CD4-positive, alpha-beta T cell (primary cell): ENCODE measurements at regions not wholly inside any gene's neighbourhood (a gene's known extent, or its start where the extent isn't known, plus 50 kb on each side); places are given as distances from the start of the nearest gene placed in this dataset.

Experiments
- ATAC-seq: fragments of 200-7000 bp; cut with Tn5 transposase; one replicate; pipeline ENCODE4 v1.10.0; 2022; ENCODE audit warnings: mild to moderate bottlenecking; ENCODE audit not compliant: poor library complexity
- CTCF ChIA-PET: fragments of 350-600 bp; sonication (Branson Sonifier 250); formaldehyde crosslinking; loops from one replicate; lab custom pipeline; 2021; ENCODE audit warnings: antibody characterized with exemption, inconsistent platforms; lab: Charles Lee
- POLR2A ChIA-PET: fragments of 350-600 bp; sonication (Branson Sonifier 250); formaldehyde crosslinking; loops from one replicate; lab custom pipeline; 2021; ENCODE audit warnings: antibody characterized with exemption, inconsistent platforms; lab: Charles Lee
- DNase-seq, 14 experiments: peaks; one replicate each; pipeline ENCODE4 v3.0.0-alpha.2; 2013 to 2020; ENCODE audit warnings: mixed read lengths in 2 of 14
- H3K27ac ChIP-seq, 2 donors: one replicate each; pipeline versions ENCODE4 v1.5.1 to v1.7.0; 2013; ENCODE audit warnings: low read length in 2 of 2, low read depth in 1 of 2, mild to moderate bottlenecking in 1 of 2
- H3K27me3 ChIP-seq, 2 experiments: 1 replicate in 1 of 2; 2 replicates in 1 of 2; pipeline versions ENCODE4 v1.6.1 to v1.7.0; 2013; ENCODE audit warnings: low read length in 2 of 2, control low read depth in 1 of 2, mild to moderate bottlenecking in 1 of 2, moderate library complexity in 1 of 2; ENCODE audit not compliant: insufficient read depth in 2 of 2, control insufficient read depth in 1 of 2
- H3K36me3 ChIP-seq: one replicate; pipeline ENCODE4 v1.6.1; 2013; ENCODE audit warnings: low read length, control low read depth; ENCODE audit not compliant: insufficient read depth
- H3K4me1 ChIP-seq: one replicate; pipeline ENCODE4 v1.6.1; 2013; ENCODE audit warnings: low read length, control low read depth; ENCODE audit not compliant: insufficient read depth
- H3K4me3 ChIP-seq: one replicate; pipeline ENCODE4 v1.5.1; 2013; ENCODE audit warnings: mild to moderate bottlenecking, low read length, moderate library complexity
- H3K9me3 ChIP-seq, 2 experiments: 1 replicate in 1 of 2; 2 replicates in 1 of 2; pipeline versions ENCODE4 v1.6.1 to v1.7.0; 2013; ENCODE audit warnings: low read length in 2 of 2, mild to moderate bottlenecking in 2 of 2, control low read depth in 1 of 2, moderate library complexity in 1 of 2; ENCODE audit not compliant: control insufficient read depth in 1 of 2, insufficient read depth in 1 of 2
- H3K27ac Mint-ChIP-seq: one replicate; pipeline ENCODE4 v1.8.0; 2020; ENCODE audit warnings: mixed read lengths
- H3K27me3 Mint-ChIP-seq: one replicate; pipeline ENCODE4 v1.8.0; 2021; ENCODE audit warnings: mixed read lengths
- H3K36me3 Mint-ChIP-seq: one replicate; pipeline ENCODE4 v1.8.0; 2021; ENCODE audit warnings: low read depth, mixed read lengths
- H3K4me1 Mint-ChIP-seq: one replicate; pipeline ENCODE4 v1.8.0; 2021; ENCODE audit warnings: low read depth, mixed read lengths
- H3K4me3 Mint-ChIP-seq: one replicate; pipeline ENCODE4 v1.8.0; 2020; ENCODE audit warnings: mild to moderate bottlenecking, mixed read lengths
- H3K9me3 Mint-ChIP-seq: one replicate; pipeline ENCODE4 v1.8.0; 2020; ENCODE audit warnings: mixed read lengths
- intact Hi-C, 2 experiments: fragments of 100-400 bp; cut with DNase I in 1 of 2; cut with micrococcal nuclease in 1 of 2; formaldehyde crosslinking; loops; one replicate each; pipeline versions ENCODE4 v1.15.1 to v1.9.0; 2023 to 2025; cut with DNase I, micrococcal nuclease
- TF ChIP-seq, protein P1 (sequence below): fragments of 200-600 bp; IDR thresholded peaks from one replicate; pipeline ENCODE4 v1.8.0; 2022; ENCODE audit warnings: antibody characterized with exemption, mild to moderate bottlenecking

DNA sequence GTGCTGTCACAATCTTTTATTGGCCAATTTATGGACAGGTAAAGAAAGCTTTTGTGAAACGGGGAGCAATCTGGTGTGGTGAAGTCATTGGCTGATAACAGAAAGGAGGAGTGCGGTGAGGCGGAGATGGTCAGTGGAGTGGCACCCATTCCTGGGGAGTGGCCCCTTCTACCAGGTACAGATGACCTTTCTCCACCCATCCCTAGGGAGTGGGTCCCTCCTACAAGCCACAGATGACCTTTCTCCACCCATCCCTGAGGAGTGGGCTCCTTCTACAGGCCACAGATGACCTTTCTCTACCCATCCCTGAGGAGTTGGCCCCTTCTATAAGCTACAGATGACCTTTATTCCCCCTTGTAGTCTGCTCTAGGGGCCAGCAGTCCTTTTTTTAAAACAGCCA, 267.6 kb upstream of the IRX2 start:
- no peak overlapping the region for H3K27ac Mint-ChIP-seq
- no peaks in the 10 kb centered on the region for H3K36me3 Mint-ChIP-seq
- Histone ChIP-seq H3K4me1 (no peaks in the 10 kb centered on the region), H3K27me3 (no peaks in the 10 kb centered on the region), H3K36me3 (no peaks in the 10 kb centered on the region), H3K4me3 (no peak overlapping the region), H3K9me3 (peaks cover 0 to 18% of the 10 kb centered on the region in 2 experiments), H3K27ac (no peak overlapping the region)
- ChIA-PET CTCF (no interaction called here), POLR2A (no interaction called here)
- no peaks in the 10 kb centered on the region for H3K27me3 Mint-ChIP-seq
- DNase-seq (no peak), ATAC-seq (no peak)
- TF ChIP-seq, protein P1, sequence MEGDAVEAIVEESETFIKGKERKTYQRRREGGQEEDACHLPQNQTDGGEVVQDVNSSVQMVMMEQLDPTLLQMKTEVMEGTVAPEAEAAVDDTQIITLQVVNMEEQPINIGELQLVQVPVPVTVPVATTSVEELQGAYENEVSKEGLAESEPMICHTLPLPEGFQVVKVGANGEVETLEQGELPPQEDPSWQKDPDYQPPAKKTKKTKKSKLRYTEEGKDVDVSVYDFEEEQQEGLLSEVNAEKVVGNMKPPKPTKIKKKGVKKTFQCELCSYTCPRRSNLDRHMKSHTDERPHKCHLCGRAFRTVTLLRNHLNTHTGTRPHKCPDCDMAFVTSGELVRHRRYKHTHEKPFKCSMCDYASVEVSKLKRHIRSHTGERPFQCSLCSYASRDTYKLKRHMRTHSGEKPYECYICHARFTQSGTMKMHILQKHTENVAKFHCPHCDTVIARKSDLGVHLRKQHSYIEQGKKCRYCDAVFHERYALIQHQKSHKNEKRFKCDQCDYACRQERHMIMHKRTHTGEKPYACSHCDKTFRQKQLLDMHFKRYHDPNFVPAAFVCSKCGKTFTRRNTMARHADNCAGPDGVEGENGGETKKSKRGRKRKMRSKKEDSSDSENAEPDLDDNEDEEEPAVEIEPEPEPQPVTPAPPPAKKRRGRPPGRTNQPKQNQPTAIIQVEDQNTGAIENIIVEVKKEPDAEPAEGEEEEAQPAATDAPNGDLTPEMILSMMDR: no peak
- H3K9me3 Mint-ChIP-seq: peaks cover 4% of the 10 kb centered on the region
- no peak overlapping the region for H3K4me3 Mint-ChIP-seq
- intact Hi-C loops: no loop called here
- H3K4me1 Mint-ChIP-seq: no peaks in the 10 kb centered on the region

DNA sequence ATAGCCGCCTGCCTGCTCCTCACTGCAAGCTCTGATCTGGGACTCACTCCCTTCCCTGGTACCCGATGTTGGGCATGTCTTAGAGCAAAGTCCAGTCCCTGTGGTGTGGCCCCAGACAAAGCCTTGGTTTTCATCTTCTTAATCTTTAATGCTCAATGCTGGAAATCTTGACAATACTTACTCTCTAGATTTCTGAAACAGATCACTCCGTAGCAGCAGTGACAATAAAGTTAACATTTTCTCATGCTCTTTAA, 260.2 kb upstream of the IRX2 start:
- no peak for ATAC-seq
- Mint-ChIP-seq H3K27me3 (no peaks in the 10 kb centered on the region), H3K27ac (no peak overlapping the region), H3K4me3 (no peak overlapping the region), H3K9me3 (no peaks in the 10 kb centered on the region), H3K4me1 (no peaks in the 10 kb centered on the region), H3K36me3 (no peaks in the 10 kb centered on the region)
- H3K4me1 ChIP-seq: no peaks in the 10 kb centered on the region
- POLR2A ChIA-PET: no interaction called here
- TF ChIP-seq, protein P1: no peak
- H3K27me3 ChIP-seq: no peaks in the 10 kb centered on the region
- CTCF ChIA-PET: no interaction called here
- H3K9me3 ChIP-seq: peaks cover 0 to 17% of the 10 kb centered on the region in 2 experiments
- intact Hi-C loops: no loop called here
- DNase-seq: no peak
- no peaks in the 10 kb centered on the region for H3K36me3 ChIP-seq
- H3K4me3 ChIP-seq: no peak overlapping the region
- H3K27ac ChIP-seq: no peak overlapping the region

DNA sequence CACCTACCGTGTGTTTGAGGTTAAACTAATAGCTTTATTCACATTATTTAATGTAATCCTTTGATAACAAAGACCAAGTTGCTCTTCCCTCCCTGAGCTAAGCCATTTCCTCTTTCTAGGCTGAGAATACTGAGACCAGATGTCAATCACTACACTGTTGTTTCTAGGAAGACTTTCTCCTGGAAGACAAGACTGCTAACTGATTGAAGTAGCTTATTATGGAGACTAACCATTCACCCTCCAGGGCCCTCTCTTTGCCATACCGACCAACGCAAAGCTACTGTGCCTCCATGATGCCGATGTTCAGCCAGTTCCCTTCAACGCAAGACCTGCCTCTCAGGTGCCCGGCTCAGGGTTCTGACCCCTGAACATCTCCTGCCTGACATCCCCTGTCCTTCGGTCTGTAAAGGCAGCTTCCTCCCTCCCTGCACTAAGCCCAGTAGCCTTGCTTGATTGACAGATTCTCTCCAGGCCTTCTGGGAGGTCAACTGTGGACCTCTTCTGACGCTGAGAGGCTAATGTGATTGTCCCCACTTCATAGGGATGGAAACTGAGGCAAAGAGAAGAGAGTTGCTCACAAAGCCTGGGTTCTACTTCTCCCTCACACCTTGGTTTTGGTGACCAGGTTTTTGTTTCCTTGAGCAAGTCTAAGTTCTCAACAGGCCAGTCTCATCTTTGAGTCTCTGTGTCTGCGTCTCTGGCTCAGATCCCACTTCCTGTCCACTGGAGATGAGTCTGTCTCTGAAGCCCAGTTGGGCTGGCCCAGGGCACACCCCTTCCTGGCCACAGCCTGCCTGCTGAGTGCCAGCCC, 259.7 kb upstream of the IRX2 start:
- Histone ChIP-seq H3K27me3 (no peaks in the 10 kb centered on the region), H3K4me3 (no peak overlapping the region), H3K27ac (no peak overlapping the region), H3K36me3 (no peaks in the 10 kb centered on the region), H3K4me1 (no peaks in the 10 kb centered on the region), H3K9me3 (peaks cover 0 to 17% of the 10 kb centered on the region in 2 experiments)
- POLR2A ChIA-PET: no interaction called here
- H3K36me3 Mint-ChIP-seq: no peaks in the 10 kb centered on the region
- ATAC-seq: no peak
- no peak overlapping the region for H3K4me3 Mint-ChIP-seq
- TF ChIP-seq, protein P1: no peak
- H3K4me1 Mint-ChIP-seq: no peaks in the 10 kb centered on the region
- no peak for DNase-seq
- no peak overlapping the region for H3K27ac Mint-ChIP-seq
- H3K27me3 Mint-ChIP-seq: no peaks in the 10 kb centered on the region
- intact Hi-C loops: no loop called here
- H3K9me3 Mint-ChIP-seq: peaks cover 2% of the 10 kb centered on the region
- CTCF ChIA-PET: no interaction called here
